Thyroid gland (tissue), 4 donors: ENCODE measurements at regions not wholly inside any gene's neighbourhood (a gene's known extent, or its start where the extent isn't known, plus 50 kb on each side); places are given as distances from the start of the nearest gene placed in this dataset.

Source experiments
- DNase-seq, 2 donors: peaks; one replicate each; pipeline ENCODE4 v3.0.0-alpha.2; 2019
- H3K27ac ChIP-seq, 3 donors: fragments of 200-600 bp; sonication (generic); 1 replicate in 2 of 3; 2 replicates in 1 of 3; pipeline ENCODE4 v1.5.1; 2016 to 2019; ENCODE audit warnings: mild to moderate bottlenecking in 1 of 3, moderate library complexity in 1 of 3
- H3K27me3 ChIP-seq: fragments of 200-600 bp; sonication (generic); one replicate; pipeline ENCODE4 v1.5.1; 2019
- H3K36me3 ChIP-seq, 2 donors: fragments of 200-600 bp; sonication (generic); one replicate each; pipeline ENCODE4 v1.5.1; 2016 to 2019
- H3K4me1 ChIP-seq, 2 donors: fragments of 200-600 bp; sonication (generic); one replicate each; pipeline ENCODE4 v1.5.1; 2017 to 2019
- H3K4me3 ChIP-seq, 3 donors: fragments of 200-600 bp; sonication (generic); replicated peaks in 1 of 3; 1 replicate in 2 of 3; 2 replicates in 1 of 3; pipeline ENCODE4 v1.5.1; 2016; ENCODE audit warnings: mild to moderate bottlenecking in 1 of 3
- H3K9me3 ChIP-seq: fragments of 200-600 bp; sonication (generic); one replicate; pipeline ENCODE4 v1.5.1; 2017
- CTCF ChIP-seq, 6 experiments: fragments of 200-600 bp in 3 of 6; fragments of 450-650 bp in 3 of 6; sonication (generic) in 3 of 6; IDR thresholded peaks; one replicate each; pipeline ENCODE4 v1.5.1; 2016 to 2019; ENCODE audit warnings: antibody characterized with exemption in 6 of 6, mild to moderate bottlenecking in 2 of 6, inconsistent platforms in 1 of 6, moderate library complexity in 1 of 6
- POLR2A ChIP-seq, 2 donors: fragments of 450-650 bp; IDR thresholded peaks; one replicate each; pipeline ENCODE4 v1.6.1; 2017; ENCODE audit warnings: antibody characterized with exemption in 2 of 2, mild to moderate bottlenecking in 2 of 2, moderate library complexity in 1 of 2
- WGBS, 2 donors: methylation state at CpG; one replicate each; pipeline ENCODE4 v1.1.5; 2017; 5-methylcytosine and 5-hydroxymethylcytosine counted together
- intact Hi-C: fragments of 100-400 bp; cut with DNase I; formaldehyde crosslinking; loops from one replicate; pipeline ENCODE4 v1.15.1; 2023

- peaks cover 0 to 16% of the 10 kb centered on the region in 2 donors for H3K4me1 ChIP-seq
- 88 to 89% methylated on average over 3 of the region's 3 CpGs for WGBS, 2 donors
- no peaks in the 10 kb centered on the region for H3K27me3 ChIP-seq
- H3K4me3 ChIP-seq, result no peak overlapping the region
- intact Hi-C loops, result no loop called here
- TF ChIP-seq CTCF (IDR thresholded peaks at IDR 0.05) (no peak), POLR2A (IDR thresholded peaks at IDR 0.05) (no peak)
- no peak for DNase-seq
- no peaks in the 10 kb centered on the region for H3K36me3 ChIP-seq
- no peaks in the 10 kb centered on the region for H3K9me3 ChIP-seq
- no peak overlapping the region for H3K27ac ChIP-seq
These were observed 373.0 kb downstream of the CCSER2 start for GRCh38 chr10:84701370-84701720.

GRCh38 chr10:84704101-84704500 is 375.7 kb downstream of the CCSER2 start:
- TF ChIP-seq POLR2A (IDR thresholded peaks at IDR 0.05), result no peak
- TF ChIP-seq CTCF (IDR thresholded peaks at IDR 0.05), result no peak
- Histone ChIP-seq H3K36me3 (no peaks in the 10 kb centered on the region), H3K27ac (no peak overlapping the region), H3K27me3 (no peaks in the 10 kb centered on the region), H3K4me1 (no peaks in the 10 kb centered on the region), H3K4me3 (no peak overlapping the region), H3K9me3 (no peaks in the 10 kb centered on the region)
- 92 to 95% methylated on average over 3 of the region's 3 CpGs for WGBS, 2 donors
- intact Hi-C loops, result no loop called here
- no peak for DNase-seq

GRCh38 chr10:84706431-84706830 is 378.0 kb downstream of the CCSER2 start:
- Histone ChIP-seq H3K36me3 (no peaks in the 10 kb centered on the region), H3K9me3 (no peaks in the 10 kb centered on the region), H3K27me3 (no peaks in the 10 kb centered on the region), H3K4me1 (no peaks in the 10 kb centered on the region), H3K4me3 (no peak overlapping the region), H3K27ac (no peak overlapping the region)
- WGBS, 2 donors, result 90 to 92% methylated on average over 1 of the region's 1 CpG
- TF ChIP-seq POLR2A (IDR thresholded peaks at IDR 0.05), result no peak
- no peak for TF ChIP-seq CTCF (IDR thresholded peaks at IDR 0.05)
- no peak for DNase-seq
- intact Hi-C loops, result no loop called here

- 82 to 89% methylated on average over 8 of the region's 8 CpGs for WGBS, 2 donors
- intact Hi-C loops, result no loop called here
- H3K4me3 ChIP-seq, result no peak overlapping the region
- no peak for TF ChIP-seq CTCF (IDR thresholded peaks at IDR 0.05)
- no peak for TF ChIP-seq POLR2A (IDR thresholded peaks at IDR 0.05)
- H3K27me3 ChIP-seq, result no peaks in the 10 kb centered on the region
- no peaks in the 10 kb centered on the region for H3K9me3 ChIP-seq
- no peak overlapping the region for H3K27ac ChIP-seq
- H3K4me1 ChIP-seq, result no peaks in the 10 kb centered on the region
- no peaks in the 10 kb centered on the region for H3K36me3 ChIP-seq
- no peak for DNase-seq
These were observed 378.5 kb downstream of the CCSER2 start for GRCh38 chr10:84706875-84707274.

- TF ChIP-seq POLR2A (IDR thresholded peaks at IDR 0.05), result no peak
- TF ChIP-seq CTCF (IDR thresholded peaks at IDR 0.05), result peak; percentile 43 to 78 (median 63)
- no peaks in the 10 kb centered on the region for H3K4me1 ChIP-seq
- 40 to 47% methylated on average over 2 of the region's 2 CpGs for WGBS, 2 donors
- no peak overlapping the region for H3K27ac ChIP-seq
- H3K36me3 ChIP-seq, result no peaks in the 10 kb centered on the region
- DNase-seq, result peak; percentile 56 to 60
- no peaks in the 10 kb centered on the region for H3K9me3 ChIP-seq
- intact Hi-C loops, result loop anchor here (10.0 kb wide), 1 partner anchor 101 kb away; no protein-coding TSS in a partner anchor
- H3K27me3 ChIP-seq, result no peaks in the 10 kb centered on the region
- no peak overlapping the region for H3K4me3 ChIP-seq
These were observed 387.5 kb downstream of the CCSER2 start for GRCh38 chr10:84715911-84716310.
